ENCODE measurements at regions not wholly inside any gene's neighbourhood (a gene's known extent, or its start where the extent isn't known, plus 50 kb on each side); places are given as distances from the start of the nearest gene placed in this dataset.

DNA sequence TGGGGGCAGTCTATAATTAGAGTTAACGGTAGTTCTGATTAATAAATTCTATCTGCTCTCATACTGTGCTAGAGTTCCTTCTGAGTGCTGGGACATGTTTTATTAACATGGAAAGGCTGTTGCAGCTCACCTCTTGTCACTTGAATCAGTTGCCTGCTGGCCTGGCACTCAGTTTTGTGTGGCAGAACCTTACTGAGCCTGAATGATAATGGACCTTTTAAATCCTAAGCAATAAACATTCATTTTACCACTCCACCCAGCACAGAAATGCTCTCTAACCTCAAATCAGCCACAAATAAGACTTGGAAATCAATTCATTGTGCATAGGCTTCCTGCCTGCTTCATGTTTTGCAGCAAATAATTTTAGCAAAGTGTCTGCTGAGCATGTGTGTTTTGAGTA is 115.0 kb upstream of the RBMS1 start:
- no peaks in the 10 kb centered on the region for H3K9me3 ChIP-seq
- H3K4me3 ChIP-seq: no peak overlapping the region
- no peaks in the 10 kb centered on the region for H3K36me3 ChIP-seq
- no peak for TF ChIP-seq POLR2A (IDR thresholded peaks at IDR 0.05)
- no peak for TF ChIP-seq POLR2AphosphoS5 (IDR thresholded peaks at IDR 0.05)
- TF ChIP-seq, protein P1, sequence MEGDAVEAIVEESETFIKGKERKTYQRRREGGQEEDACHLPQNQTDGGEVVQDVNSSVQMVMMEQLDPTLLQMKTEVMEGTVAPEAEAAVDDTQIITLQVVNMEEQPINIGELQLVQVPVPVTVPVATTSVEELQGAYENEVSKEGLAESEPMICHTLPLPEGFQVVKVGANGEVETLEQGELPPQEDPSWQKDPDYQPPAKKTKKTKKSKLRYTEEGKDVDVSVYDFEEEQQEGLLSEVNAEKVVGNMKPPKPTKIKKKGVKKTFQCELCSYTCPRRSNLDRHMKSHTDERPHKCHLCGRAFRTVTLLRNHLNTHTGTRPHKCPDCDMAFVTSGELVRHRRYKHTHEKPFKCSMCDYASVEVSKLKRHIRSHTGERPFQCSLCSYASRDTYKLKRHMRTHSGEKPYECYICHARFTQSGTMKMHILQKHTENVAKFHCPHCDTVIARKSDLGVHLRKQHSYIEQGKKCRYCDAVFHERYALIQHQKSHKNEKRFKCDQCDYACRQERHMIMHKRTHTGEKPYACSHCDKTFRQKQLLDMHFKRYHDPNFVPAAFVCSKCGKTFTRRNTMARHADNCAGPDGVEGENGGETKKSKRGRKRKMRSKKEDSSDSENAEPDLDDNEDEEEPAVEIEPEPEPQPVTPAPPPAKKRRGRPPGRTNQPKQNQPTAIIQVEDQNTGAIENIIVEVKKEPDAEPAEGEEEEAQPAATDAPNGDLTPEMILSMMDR (IDR thresholded peaks at IDR 0.05): no peak
- intact Hi-C loops (cut with DNase I; ENCODE audit: low total_unique reads): loop anchor here (5.0 kb wide), 1 partner anchor 1011 kb away; no protein-coding TSS in a partner anchor
- no peaks in the 10 kb centered on the region for H3K4me1 ChIP-seq
- H3K27ac ChIP-seq: no peak overlapping the region
- no peaks in the 10 kb centered on the region for H3K27me3 ChIP-seq
- no peak for DNase-seq (ENCODE audit: low spot score in 2 of 2)

DNA sequence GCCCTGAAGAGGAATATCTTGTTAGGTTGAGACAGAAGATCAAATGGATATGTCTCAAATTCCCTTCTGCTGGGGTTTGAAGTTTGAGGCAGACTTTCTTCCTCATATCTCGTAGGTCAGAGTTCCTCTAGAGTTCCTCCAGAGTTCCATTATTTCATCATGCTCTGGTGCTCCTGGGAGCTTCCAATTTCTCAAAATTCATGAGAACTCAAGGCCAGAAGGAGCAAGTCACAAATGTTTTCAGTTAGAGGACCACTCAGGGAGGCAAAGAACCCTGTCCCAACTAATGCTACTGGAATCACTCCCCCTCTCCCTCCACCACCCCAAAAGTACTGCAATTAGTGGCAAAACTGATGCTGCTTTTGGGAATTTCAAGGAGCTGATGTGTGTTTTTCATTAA is 115.7 kb upstream of the RBMS1 start:
- no peaks in the 10 kb centered on the region for H3K4me1 ChIP-seq
- no peaks in the 10 kb centered on the region for H3K36me3 ChIP-seq
- no peaks in the 10 kb centered on the region for H3K9me3 ChIP-seq
- no peaks in the 10 kb centered on the region for H3K27me3 ChIP-seq
- H3K4me3 ChIP-seq: no peak overlapping the region
- no peak for DNase-seq (ENCODE audit: low spot score in 2 of 2)
- intact Hi-C loops (cut with DNase I; ENCODE audit: low total_unique reads): loop anchor here (5.0 kb wide), 1 partner anchor 1012 kb away; no protein-coding TSS in a partner anchor
- TF ChIP-seq POLR2A (IDR thresholded peaks at IDR 0.05): no peak
- TF ChIP-seq, protein P1 (IDR thresholded peaks at IDR 0.05): no peak
- no peak for TF ChIP-seq POLR2AphosphoS5 (IDR thresholded peaks at IDR 0.05)
- H3K27ac ChIP-seq: no peak overlapping the region

DNA sequence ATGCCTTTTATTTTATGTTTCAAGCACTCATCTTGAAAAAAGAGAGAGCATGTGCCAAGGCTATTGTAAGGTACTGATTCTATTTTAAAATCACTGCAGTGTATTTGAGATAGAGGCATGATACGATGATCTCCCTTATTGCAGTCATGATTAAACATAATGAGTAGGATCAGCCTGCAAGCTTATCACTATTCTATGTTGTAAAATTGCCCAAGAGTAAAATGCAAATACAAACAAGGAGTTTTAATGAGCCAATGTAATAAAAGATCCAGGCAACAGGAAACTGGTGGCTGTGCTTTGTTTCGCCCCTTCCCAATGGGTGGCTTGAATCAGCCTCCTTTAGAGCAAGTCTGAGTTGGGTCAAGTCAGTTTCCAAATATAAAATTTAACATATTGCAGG is 116.4 kb upstream of the RBMS1 start:
- TF ChIP-seq POLR2AphosphoS5 (IDR thresholded peaks at IDR 0.05): no peak
- no peak for TF ChIP-seq POLR2A (IDR thresholded peaks at IDR 0.05)
- TF ChIP-seq, protein P1 (IDR thresholded peaks at IDR 0.05): no peak
- Histone ChIP-seq H3K27me3 (no peaks in the 10 kb centered on the region), H3K27ac (no peak overlapping the region), H3K4me1 (no peaks in the 10 kb centered on the region), H3K36me3 (no peaks in the 10 kb centered on the region), H3K4me3 (no peak overlapping the region), H3K9me3 (no peaks in the 10 kb centered on the region)
- intact Hi-C loops (cut with DNase I; ENCODE audit: low total_unique reads): no loop called here
- no peak for DNase-seq (ENCODE audit: low spot score in 2 of 2)

DNA sequence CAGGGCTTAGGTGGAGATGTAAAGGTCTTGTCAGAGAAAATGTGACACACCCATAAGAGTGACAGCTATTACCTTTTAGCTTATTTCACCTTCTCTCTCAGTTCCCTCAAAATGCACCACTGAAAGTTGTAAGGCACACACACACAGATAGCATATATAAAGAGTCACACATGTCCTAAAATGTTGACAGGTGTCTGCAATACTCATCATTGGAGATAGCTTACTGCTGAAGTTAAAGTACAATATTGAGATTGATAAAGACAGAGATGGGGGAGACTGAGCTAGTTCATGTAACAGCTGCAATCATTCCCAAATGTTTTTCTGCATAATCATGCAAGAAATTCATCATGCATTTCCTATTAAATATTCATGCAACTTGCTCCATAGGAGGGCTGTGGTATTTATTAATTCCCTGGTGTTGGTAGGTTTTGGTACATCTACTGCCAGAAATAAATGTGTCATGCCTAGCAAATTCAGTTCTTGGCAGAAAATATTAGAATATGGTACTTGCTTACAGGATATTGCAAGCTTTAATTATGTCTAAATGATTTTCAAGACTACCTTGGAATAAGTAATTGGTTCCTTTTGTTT is 118.8 kb upstream of the RBMS1 start:
- intact Hi-C loops (cut with DNase I; ENCODE audit: low total_unique reads): no loop called here
- Histone ChIP-seq H3K27ac (no peak overlapping the region), H3K9me3 (peaks cover 0 to 6% of the 10 kb centered on the region in 2 donors), H3K27me3 (no peaks in the 10 kb centered on the region), H3K4me3 (no peak overlapping the region), H3K36me3 (no peaks in the 10 kb centered on the region), H3K4me1 (no peaks in the 10 kb centered on the region)
- no peak for TF ChIP-seq POLR2A (IDR thresholded peaks at IDR 0.05)
- DNase-seq (ENCODE audit: low spot score in 2 of 2): no peak

DNA sequence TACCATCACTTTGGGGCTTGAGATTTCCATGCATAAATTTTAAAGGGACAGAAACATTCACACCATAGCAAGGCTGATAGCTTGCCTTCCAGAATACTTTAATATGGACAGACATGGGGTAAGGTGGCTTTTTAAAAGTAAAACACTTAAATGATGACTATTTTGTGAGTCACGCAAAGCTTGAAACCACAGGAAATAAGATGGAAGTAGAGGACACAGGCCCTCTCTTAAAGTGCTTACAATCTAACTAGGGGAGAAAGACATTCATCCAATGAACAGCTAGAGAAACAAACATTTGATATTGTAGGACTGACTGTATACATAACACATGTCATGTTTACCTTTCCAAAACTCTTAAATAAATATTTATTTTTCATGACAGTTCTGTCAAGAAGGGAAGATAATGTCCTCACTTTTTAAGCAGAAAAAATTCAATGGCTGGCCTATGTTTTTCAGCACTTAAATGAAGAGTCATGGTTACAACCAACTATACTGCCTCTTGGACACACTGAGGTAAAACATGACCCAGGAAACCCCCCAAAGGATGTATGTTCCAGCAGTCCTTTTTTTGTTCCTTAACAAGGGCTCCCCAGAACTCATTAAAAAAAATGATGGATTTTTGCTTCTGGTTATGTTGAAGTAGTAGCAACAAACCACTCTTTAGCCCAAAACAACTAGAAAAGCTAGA is 120.0 kb upstream of the RBMS1 start:
- H3K4me1 ChIP-seq: no peaks in the 10 kb centered on the region
- no peaks in the 10 kb centered on the region for H3K36me3 ChIP-seq
- H3K27me3 ChIP-seq: no peaks in the 10 kb centered on the region
- DNase-seq (ENCODE audit: low spot score in 2 of 2): no peak
- no peak overlapping the region for H3K27ac ChIP-seq
- H3K4me3 ChIP-seq: no peak overlapping the region
- TF ChIP-seq POLR2AphosphoS5 (IDR thresholded peaks at IDR 0.05): no peak
- no peak for TF ChIP-seq POLR2A (IDR thresholded peaks at IDR 0.05)
- TF ChIP-seq, protein P1 (IDR thresholded peaks at IDR 0.05): no peak
- intact Hi-C loops (cut with DNase I; ENCODE audit: low total_unique reads): no loop called here
- H3K9me3 ChIP-seq: peaks cover 0 to 6% of the 10 kb centered on the region in 2 donors

All from breast epithelium (tissue), 4 donors.